ENCODE measurements at regions not wholly inside any gene's neighbourhood (a gene's known extent, or its start where the extent isn't known, plus 50 kb on each side); places are given as distances from the start of the nearest gene placed in this dataset.

GRCh38 chr18:11553098-11553940 is 56.1 kb upstream of the SLC35G4 start:
- FAIRE-seq: peak; percentile 56

GRCh38 chr18:11548916-11549551 is 60.4 kb upstream of the SLC35G4 start:
- no peak for FAIRE-seq

DNA sequence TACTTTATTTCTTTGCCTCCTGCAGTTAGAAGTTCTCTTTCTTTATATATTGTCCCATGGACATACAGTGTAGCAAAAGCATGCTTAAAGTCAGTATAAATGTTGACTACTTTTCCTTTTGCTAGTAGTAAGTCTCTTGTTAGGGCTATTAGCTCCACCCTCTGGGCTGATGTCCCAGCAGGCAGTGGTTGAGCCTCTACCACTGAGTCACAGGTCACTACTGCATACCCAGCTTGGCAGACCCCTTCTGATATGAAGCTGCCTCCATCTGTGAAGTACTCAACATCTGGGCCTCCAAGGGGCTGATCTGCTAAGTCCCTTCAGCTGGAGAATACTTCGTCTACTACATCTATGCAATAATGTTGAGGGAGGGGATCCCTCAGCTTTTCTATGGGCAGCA is 61.0 kb upstream of the SLC35G4 start:
- no peak for FAIRE-seq

DNA sequence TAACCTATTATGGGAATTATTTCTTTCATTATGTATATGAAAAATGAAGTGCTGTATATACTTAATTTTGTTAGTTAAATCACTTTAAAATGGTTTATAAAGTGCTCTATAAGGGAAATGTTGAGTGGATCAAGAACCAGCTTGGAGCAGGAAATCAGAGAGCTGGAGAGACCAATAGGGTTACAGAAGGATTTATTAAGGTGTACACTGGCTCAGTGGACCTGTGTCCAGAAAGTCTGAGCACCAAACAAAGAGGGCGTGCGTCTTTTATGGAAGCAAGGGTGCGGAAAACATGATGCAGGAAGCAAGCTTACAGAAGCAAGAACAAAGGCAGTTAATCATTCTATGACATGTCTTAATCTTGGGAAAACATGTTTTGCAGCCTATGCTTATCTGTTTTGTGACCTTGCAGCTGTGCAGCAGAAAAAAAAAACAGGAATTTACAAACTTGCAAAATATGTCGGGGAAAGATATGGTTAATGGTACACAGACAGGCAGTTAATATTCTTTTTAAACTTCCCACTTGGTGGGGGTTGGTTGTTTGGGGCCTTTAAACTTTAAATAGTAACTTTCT is 65.2 kb upstream of the SLC35G4 start:
- no peak for FAIRE-seq

GRCh38 chr18:11541179-11541578 is 68.2 kb upstream of the SLC35G4 start:
- FAIRE-seq: no peak

DNA sequence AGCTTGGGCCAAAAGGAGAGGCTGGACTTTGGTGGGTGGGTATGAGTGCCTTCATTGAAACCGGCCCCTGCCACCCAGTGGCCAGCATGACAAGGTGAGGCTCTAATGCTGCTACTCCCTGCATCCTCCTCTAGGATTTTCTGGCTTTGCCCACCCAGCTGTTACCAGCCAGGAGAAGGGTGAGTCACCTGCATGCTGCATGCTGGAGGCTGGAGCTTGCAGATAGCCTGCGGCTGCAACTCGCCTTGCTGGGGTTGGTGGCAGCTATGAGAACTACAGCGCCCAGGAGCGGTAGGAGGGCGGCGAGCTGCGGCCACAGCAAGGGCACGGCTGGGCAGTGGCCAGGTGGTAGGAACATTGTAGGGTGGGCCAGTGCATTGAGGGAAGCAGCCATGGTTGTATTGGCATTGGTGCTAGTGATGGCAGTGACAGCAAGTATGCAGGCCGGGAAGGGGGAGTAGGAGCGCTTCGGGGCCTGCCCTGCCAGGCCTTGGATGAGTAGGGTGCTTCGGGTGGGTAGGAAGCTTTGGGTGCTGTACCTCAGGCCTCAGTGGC is 75.4 kb upstream of the SLC35G4 start:
- FAIRE-seq: no peak

DNA sequence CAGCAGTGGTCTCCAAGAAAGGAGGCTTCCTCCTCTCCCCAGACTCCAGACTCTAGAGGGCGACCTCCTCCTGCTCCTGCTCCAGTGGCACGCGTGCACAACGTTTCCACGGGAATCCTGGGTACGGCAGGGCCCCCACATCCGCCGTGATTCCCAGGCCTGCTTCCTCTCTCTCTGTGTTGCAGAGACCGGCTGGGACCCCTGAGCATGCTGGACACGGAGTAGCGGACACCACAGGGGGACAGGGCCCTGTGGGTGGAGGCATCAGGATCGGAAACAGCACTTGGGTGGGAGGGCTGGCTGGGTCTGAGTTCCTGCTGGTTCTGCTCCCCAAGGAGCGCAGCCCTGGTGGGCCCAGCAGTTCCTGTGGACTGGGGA is 75.9 kb upstream of the SLC35G4 start:
- no peak for FAIRE-seq

DNA sequence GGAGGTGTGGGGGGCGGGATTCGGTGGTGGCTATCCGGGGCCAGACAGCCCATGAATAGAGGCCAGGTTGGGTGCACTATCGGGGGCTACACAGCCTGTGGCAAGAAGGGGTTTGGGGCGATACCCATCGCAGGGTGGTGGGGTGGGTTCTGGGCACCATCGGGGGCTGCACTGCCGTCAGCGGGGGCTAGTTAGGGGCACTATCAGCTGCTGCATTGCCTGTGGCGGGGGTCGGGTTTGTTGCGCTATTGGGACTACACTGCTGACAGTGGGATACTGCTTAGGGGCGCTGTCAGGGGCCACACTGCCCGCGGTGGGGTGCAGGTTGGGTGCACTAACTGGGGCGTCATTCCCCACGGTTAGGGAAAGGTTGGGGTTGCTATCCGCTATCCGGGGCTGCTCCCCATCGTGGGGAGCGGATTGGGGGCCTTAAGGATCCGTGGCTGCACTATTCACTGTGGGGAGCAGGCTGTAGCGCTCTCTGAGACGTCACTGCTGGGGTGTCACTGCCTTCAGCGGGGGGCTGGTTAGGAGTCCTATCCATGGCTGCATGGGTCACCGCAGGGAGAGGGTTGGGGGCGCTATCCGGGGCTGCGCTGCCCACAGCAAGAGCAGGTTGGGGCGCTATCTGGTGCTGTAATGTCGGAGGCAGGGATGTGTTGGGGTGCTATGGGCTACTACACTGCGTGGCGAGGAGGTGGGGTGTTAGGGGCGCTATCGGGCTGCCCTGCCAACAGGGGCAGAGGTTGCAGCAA is 76.5 kb upstream of the SLC35G4 start:
- FAIRE-seq: no peak

- no peak for FAIRE-seq
These were observed 80.3 kb upstream of the SLC35G4 start for GRCh38 chr18:11529081-11529480.

DNA sequence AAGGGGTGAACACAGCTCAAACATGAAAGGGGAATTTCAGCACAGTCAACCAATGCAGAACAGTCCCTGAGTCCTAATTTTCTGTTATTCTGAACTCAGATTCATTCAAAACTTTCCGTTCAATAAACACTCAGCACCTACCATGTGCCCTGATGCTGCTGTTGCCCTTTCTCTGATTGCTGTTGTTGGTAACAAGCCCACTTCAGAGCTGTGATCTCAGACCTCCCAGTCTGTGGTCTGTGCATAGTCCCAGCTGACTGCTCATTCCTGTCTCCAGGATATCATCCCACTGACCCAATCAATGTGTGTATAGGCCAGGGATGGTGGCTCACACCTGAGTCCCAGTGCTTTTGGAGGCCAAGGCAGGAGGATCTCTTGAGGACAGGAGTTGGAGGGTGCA is 82.7 kb upstream of the SLC35G4 start:
- no peak for FAIRE-seq

DNA sequence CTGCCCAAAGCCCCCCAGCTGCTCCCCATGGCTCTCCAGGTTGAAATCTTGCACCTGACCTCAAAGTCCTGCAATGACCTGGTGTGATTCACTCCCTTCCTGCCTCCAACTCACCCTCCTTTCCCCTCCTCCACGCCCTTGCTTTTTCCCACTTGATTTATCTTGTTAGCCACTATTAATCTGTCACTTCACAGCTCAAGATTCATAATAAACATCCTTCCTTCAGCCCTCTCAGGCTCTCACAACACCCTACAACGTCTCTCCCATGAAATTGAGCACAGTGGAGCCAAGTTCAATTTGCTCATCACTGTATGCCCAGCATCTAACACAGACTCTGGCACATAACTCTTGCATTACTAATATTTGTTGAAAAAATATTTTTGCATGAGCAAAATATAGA is 85.6 kb upstream of the SLC35G4 start:
- no peak for FAIRE-seq

GRCh38 chr18:11522992-11523391 is 86.4 kb upstream of the SLC35G4 start:
- no peak for FAIRE-seq

- no peak for FAIRE-seq
These were observed 87.5 kb upstream of the SLC35G4 start for GRCh38 chr18:11521853-11522252.

DNA sequence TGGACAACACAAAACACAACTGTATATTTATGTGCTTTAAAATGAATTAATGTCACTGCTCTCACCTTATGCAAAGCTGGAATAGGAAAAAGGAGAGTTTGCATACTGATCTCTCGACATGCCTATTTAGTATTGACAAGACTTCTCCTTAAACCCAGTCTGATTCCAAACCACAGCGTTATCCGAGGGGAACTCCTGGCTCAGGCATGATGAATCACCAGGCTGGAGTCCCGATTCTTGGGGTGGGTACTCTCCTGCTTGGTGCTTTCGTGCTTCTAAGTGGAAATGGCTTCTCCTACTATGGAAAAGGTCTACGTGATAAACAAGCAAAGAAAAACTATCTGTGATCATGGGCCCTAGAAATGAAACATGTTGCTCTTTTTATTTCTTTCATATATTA is 88.9 kb upstream of the SLC35G4 start:
- no peak for FAIRE-seq

- FAIRE-seq: no peak
These were observed 90.4 kb upstream of the SLC35G4 start for GRCh38 chr18:11518788-11519685.

- no peak for FAIRE-seq
These were observed 91.7 kb upstream of the SLC35G4 start for GRCh38 chr18:11517704-11518103.

GRCh38 chr18:11516751-11517503 is 92.5 kb upstream of the SLC35G4 start:
- no peak for FAIRE-seq

DNA sequence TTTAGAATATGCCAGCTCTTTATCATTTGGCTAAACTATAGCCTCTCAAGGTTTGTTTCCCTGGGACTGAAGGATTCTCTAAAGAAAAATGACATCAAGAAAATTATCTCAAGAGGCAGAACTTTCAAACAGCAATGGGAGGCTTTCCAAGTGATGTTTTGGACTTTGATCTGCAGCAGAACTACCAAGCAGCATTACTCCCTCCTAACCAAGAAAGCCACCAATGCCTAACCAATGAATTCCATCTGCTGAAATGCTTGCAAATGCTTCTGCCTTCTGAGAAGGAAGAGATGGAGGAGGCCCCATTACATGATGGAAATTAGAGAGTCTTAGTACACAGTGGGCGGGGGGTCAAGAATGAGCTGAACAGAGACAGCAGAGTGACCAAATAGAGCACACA is 95.1 kb upstream of the SLC35G4 start:
- no peak for FAIRE-seq

GRCh38 chr18:11512096-11513025 is 97.0 kb upstream of the SLC35G4 start:
- FAIRE-seq: no peak

GRCh38 chr18:11511434-11512095 is 97.8 kb upstream of the SLC35G4 start:
- FAIRE-seq: no peak
